EL (cell line): ENCODE measurements at regions not wholly inside any gene's neighbourhood (a gene's known extent, or its start where the extent isn't known, plus 50 kb on each side); places are given as distances from the start of the nearest gene placed in this dataset.

Source experiments
- DNase-seq: peaks from one replicate; pipeline ENCODE4 v3.0.0-alpha.2; 2016

DNA sequence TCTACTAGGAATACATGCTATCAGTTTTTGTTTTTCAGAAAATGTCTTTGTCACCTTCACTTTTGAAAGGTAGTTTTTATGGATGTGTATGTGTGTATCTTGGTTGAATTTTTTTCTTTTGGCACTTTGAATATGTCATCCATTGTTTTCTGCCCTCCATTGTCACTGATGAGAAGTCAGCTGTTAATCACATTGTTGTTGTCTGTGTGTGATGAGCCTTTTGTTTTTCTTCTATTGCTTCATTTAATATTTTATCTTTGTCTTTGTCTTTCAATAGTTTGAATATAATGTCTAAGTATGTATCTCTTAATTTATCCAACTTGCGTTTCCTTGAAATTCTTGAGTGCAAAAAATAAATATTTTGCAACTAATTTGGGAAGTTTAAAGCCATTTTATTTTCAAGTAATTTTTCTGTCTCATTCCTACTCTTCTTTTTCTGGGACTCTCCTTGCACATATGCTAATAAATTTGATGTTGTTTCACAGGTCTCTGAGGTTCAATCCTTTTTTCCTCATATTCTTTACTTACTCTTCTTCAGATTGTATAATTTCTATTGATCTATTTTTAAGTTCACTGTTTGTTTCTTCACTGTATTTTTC is 546.9 kb upstream of the GHITM start:
- no peak for DNase-seq

DNA sequence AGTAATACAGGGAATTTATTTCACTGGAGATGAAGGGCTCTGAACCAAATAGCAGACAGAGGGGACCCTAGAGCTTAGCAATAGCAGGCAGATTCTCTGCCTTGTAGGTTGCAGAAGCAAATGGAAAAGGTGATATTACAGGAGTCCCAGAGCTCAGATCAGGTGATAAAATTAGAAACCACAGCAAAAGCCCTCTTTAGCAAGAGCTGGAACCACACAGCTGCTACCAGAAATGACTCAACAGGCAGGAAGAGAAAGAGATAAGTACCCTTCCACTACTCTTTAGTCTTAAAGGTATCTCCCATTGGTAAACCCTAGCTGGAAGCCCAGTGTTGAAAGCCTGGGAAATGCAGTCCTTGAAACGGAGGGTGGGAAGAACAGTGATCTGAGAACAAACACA is 535.6 kb upstream of the GHITM start:
- no peak for DNase-seq

DNA sequence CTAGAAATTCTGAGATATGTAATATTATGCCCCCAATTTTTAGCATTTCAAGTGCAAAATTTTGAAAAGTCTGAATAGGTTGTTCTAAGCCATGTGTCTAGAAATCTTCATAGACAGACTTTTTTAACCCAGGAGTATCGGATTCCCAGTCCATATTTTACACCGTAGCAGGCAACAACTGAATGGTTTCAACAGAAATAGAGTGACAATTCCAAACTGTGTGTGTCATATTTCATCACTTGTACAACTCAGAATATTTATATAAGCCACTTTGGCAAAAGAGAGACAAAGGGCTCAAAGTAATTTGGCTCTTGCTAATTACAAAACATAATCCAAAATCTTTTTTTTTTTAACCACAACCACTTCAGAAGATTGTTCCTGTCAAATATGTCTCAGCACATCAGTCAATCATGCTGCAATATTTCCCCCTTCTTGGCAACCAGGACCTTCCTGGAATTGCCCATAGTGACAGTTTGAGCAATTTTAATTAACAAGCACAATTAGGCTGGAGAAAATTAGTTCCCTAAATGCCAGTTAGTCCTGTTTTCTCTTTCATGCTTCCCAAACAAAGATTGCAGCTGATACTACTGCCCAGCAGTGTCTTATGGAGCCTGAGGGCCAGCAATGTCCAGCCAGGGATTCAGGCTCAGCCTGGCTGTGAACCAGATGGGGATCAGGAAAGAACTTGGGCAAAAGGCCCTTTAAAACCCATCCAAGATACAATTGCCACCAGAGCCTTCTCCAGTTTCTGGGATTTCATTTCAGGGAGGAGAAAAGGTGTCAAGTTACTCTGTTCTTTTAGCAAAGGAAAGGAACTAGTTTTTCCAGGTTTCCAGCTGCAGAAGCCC is 533.3 kb upstream of the GHITM start:
- no peak for DNase-seq

DNA sequence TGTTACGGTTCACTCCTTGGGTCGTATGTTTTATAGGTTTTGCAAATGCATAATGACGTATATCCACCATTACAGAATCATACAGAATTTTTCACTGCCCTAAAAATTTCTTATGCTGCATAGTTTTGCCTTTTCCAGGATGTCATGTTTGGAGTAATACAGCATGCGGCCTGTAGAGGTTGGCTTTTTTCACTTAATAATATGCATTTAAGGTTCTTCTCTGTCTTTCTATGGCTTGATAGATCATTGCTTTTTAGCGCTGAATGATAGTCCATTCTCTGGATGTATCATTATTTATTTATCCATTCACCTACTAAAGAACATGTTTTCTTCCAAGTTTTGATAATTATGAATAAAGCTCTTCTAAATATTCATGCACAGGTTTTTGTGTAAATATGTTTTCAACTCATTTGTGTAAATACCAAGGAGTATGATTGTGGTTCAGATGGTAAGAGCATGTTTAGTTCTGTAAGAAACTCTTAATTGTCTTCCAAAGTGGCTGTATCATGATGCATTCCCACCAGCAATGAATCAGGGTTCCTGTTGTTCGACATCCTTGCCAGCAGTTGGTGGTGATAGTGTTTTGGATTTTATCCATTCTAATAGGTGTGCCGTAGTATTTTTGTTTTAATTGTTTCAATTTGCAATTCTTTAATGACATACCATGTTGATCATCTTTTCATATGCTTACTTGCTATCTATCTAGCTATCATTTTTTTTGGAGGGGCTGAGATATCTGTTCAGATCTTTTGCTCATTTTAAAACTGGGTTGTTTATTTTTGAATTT is 531.2 kb upstream of the GHITM start:
- peak; percentile 38 for DNase-seq

DNA sequence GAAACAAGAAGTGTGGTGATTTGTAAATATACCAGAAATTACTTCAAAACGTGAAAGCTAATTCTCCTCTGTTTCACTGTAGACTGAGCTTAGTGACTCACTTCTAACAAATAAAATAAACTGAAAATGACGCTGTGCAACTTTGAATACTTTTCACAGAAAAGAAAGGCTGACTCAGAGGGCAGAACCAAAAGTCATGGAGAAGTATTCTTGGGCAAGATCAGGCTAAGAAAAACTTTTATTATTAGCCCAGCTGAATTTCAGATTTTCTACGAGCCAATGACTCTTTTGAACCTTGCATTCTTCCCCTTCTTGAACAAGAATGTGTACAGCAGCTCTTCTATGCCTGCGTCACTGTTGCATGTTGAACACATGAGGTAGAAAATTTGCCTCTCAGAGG is 527.3 kb upstream of the GHITM start:
- DNase-seq = peak; percentile 64

GRCh38 chr10:83612746-83613145 is 526.6 kb upstream of the GHITM start:
- DNase-seq = no peak

- DNase-seq = no peak
These were observed 522.1 kb upstream of the GHITM start for GRCh38 chr10:83617172-83617571.

GRCh38 chr10:83617692-83618545 is 521.4 kb upstream of the GHITM start:
- no peak for DNase-seq

- no peak for DNase-seq
These were observed 513.4 kb upstream of the GHITM start for GRCh38 chr10:83625831-83626360.

- DNase-seq = no peak
These were observed 506.6 kb upstream of the GHITM start for GRCh38 chr10:83632701-83633100.

DNA sequence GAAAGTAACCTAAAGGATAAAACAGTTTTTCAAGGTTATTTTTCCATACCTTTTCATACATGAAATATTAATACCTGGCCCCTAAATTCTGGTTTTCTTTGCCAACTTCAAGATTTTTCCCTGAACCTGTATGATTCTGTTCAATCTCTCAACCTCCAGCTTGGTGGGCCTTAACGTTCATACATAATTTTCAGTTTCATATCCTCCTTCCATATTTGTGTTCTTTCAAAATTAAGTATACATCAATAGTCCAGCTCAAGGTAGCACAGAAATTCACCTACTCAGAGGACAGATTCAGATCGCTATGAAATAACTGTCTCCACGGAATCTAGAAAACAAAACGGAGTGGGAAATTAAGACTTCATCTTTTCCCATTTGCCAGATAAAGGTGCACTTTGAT is 505.8 kb upstream of the GHITM start:
- no peak for DNase-seq

DNA sequence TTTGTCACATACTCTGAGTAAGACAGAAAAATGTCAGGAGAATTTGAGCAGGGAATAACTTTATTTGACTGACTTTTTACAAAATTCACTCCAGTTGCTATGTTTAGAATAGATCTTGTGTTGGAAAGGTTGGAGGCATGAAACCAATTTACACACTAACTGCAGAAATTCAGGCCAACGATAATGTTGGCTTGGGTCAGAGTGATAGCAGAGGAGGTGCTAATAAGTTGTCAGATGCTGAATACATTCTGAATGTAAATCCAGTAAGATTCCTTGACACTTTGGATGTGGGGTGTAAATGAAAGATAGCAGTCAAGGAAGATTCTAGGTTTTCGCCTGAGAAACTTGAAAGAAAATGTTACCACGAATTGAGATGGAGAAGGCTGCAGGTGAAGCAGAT is 502.5 kb upstream of the GHITM start:
- no peak for DNase-seq

- no peak for DNase-seq
These were observed 491.8 kb upstream of the GHITM start for GRCh38 chr10:83647526-83647925.

GRCh38 chr10:83648201-83648600 is 491.1 kb upstream of the GHITM start:
- no peak for DNase-seq

DNA sequence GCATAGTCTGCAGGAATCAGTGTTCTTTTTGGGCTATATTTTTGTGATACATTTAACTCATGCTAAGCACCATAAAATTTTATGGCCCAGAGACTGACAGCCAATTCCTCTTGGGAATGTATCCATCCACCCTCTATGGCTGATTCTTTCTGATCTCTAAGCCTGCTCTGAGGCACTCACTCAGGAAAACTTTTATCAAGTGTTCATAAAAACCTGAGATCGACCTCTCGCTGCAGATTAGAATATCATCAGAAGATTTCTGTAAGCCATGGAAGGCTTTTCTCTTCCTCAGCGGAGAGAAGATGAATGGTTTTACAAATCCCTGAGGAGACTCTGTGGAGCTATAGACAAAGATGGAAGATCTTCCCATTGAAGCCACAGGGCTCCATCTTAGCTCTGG is 489.8 kb upstream of the GHITM start:
- DNase-seq = no peak

DNA sequence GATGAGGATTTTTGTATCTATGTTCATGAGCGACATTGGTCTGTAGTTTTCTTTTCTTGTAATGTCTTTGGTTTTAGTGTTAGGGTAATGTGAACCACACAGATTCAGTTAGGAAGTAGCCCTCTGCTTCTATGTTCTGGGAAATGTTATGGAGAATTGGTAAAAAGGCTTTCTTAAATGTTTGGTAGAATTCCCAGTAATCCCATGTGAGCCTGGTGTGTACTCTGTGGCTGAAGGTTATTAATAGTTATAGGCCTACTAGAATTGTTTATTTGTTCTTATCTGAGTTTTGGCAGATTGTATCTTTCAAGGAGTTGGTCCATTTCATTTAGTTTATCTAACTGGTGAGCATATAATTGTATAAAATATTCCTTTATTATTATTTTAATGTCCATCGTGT is 484.6 kb upstream of the GHITM start:
- DNase-seq = no peak

DNA sequence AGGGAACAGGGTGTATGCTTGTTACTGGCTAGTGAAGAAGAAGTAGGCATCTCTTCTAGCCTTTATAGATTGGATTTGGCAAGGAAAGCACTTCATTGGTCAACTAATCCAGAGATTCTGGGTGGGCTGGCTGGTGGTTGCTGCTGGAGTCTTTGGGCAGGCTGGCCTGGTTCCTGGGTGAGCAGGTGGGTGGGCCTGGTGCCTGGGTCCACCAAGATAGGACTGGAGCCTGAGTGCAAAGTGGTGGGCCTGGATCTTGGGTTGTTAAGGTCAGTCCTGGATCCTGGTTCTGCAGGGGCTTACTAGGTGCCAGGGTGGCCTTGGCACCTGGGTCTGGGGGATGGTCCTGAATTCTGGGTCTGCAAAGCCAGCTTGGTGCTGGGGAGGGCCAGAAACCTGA is 482.4 kb upstream of the GHITM start:
- no peak for DNase-seq

GRCh38 chr10:83657487-83657886 is 481.8 kb upstream of the GHITM start:
- DNase-seq = no peak

GRCh38 chr10:83663918-83664317 is 475.4 kb upstream of the GHITM start:
- no peak for DNase-seq

DNA sequence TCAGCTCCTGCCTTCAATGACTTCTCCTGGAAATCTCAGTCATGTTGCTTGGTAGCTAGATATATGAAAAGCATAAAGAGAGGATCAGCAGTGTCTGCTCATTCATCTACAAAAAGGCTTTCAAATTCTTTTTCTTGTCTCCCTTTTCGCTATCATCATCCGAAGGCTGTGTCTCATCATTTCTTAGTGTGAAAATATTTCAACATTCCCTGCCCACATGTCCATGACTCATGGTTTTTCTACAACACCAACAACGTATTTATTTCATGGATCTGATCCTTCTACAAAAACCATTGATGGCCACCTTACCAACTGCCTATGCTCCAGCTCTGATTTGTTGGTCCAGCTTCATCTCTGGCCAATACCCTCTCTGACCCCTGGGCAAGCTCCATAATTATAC is 472.5 kb upstream of the GHITM start:
- DNase-seq = no peak

DNA sequence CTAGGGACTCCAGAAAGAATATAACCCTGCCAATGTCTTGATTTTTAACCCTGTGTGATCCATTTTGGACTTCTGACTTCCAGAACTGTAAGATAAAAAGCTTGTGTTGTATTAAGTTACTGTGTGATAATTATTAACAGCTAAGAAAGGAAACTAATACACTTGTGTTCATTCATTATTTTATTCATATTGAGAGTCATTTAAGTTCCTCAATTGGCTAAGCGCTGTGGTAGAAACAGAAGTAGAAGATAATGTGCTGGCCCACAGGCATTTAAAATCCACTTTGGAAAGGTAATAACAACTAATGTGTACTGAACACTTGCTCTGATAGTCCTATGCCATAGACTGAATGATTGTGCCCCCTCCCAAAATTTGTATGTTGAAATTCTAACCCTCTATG is 471.7 kb upstream of the GHITM start:
- no peak for DNase-seq

GRCh38 chr10:83673316-83673715 is 466.0 kb upstream of the GHITM start:
- no peak for DNase-seq

DNA sequence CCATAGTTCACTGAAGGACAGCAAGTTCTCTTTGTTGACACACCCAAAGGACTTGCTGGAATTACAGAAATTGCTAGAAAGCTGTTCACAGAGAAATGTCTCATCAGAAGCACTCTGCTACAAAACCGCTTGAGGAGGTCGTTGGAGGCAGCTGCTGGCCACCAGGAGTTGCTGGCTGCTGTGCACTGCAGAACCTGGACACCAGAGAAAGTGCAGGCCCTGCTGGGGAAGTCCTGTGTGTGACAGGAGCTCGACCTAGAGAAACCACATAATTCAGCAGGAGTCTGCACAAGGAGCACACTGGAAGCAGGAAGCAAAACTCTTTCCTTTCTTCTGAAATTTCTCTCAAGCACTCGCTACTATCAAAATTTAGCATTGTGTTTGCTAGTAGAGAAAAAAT is 461.5 kb upstream of the GHITM start:
- DNase-seq = no peak
